Nephron (organoid): ENCODE measurements at regions not wholly inside any gene's neighbourhood (a gene's known extent, or its start where the extent isn't known, plus 50 kb on each side); places are given as distances from the start of the nearest gene placed in this dataset.
A peak's percentile ranks its signal among the peaks of the same experiment; 100 is the strongest.

Experiments
- H3K27ac Mint-ChIP-seq, 3 experiments: 2 replicates each; pipeline ENCODE4 v1.8.0; 2020; ENCODE audit warnings: mixed read lengths in 3 of 3, mild to moderate bottlenecking in 2 of 3, moderate library complexity in 1 of 3
- H3K27me3 Mint-ChIP-seq: 2 replicates; pipeline ENCODE4 v1.8.0; 2021; ENCODE audit warnings: low read depth, mild to moderate bottlenecking, moderate library complexity, mixed read lengths
- H3K36me3 Mint-ChIP-seq: 2 replicates; pipeline ENCODE4 v1.8.0; 2020; ENCODE audit warnings: low read depth, mixed read lengths
- H3K4me1 Mint-ChIP-seq: 2 replicates; pipeline ENCODE4 v1.8.0; 2020; ENCODE audit warnings: mixed read lengths
- H3K4me3 Mint-ChIP-seq, 3 experiments: 2 replicates each; pipeline ENCODE4 v1.8.0; 2020; ENCODE audit warnings: mild to moderate bottlenecking in 3 of 3, mixed read lengths in 3 of 3, moderate library complexity in 2 of 3
- H3K9me3 Mint-ChIP-seq: 2 replicates; pipeline ENCODE4 v1.8.0; 2020; ENCODE audit warnings: mixed read lengths
- TF ChIP-seq, protein P1 (sequence below), 3 experiments: fragments of 200-600 bp; sonication (generic); IDR thresholded peaks; one replicate each; pipeline ENCODE4 v1.5.0; 2021; ENCODE audit warnings: antibody characterized with exemption in 3 of 3; ENCODE audit not compliant: unreplicated experiment in 3 of 3

DNA sequence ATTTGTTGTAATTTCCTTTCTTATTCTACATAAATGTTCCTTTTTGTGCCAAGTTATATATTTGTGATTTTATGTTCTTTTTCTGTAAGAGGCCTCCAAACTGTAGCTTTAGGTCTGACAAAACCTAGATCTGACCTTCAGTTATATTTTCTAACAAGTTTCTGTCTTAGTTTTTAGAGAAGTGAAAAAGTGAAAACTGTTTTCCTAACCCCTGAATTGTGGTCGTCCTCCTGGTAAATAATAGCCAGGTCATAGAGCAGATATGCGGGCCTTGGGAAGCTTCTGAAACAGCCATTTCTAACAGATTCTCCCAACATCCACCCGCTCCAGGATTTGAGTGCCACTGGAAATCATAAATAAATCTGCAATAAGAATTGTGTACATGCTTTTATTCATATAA, 398.4 kb upstream of the CWC22 start:
- Mint-ChIP-seq H3K27ac (no peak overlapping the region), H3K27me3 (no peaks in the 10 kb centered on the region), H3K4me3 (no peak overlapping the region), H3K4me1 (no peaks in the 10 kb centered on the region), H3K36me3 (no peaks in the 10 kb centered on the region), H3K9me3 (no peaks in the 10 kb centered on the region)
- TF ChIP-seq, protein P1, sequence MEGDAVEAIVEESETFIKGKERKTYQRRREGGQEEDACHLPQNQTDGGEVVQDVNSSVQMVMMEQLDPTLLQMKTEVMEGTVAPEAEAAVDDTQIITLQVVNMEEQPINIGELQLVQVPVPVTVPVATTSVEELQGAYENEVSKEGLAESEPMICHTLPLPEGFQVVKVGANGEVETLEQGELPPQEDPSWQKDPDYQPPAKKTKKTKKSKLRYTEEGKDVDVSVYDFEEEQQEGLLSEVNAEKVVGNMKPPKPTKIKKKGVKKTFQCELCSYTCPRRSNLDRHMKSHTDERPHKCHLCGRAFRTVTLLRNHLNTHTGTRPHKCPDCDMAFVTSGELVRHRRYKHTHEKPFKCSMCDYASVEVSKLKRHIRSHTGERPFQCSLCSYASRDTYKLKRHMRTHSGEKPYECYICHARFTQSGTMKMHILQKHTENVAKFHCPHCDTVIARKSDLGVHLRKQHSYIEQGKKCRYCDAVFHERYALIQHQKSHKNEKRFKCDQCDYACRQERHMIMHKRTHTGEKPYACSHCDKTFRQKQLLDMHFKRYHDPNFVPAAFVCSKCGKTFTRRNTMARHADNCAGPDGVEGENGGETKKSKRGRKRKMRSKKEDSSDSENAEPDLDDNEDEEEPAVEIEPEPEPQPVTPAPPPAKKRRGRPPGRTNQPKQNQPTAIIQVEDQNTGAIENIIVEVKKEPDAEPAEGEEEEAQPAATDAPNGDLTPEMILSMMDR (IDR thresholded peaks at IDR 0.05; ENCODE audit: unreplicated experiment in 3 of 3), result no peak

DNA sequence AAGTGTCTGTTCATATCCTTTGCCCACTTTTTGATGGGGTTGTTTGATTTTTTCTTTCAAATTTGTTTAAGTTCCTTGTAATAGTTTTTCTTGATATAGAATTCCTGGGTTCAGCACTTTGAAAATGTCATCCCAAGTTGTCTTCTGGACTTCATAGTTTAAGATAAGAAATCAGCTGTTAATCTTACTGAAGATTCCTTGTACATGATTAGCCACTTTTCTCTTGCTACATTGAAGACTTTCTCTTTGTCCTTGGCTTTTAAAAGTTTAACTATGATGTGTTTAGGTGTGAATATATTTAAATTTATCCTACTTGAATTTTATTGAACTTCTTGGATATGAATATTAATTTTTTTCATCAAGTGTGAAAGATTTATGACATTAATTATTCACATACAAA, 387.2 kb upstream of the CWC22 start:
- Mint-ChIP-seq H3K27ac (no peak overlapping the region), H3K36me3 (no peaks in the 10 kb centered on the region), H3K27me3 (peaks cover 3% of the 10 kb centered on the region), H3K4me3 (no peak overlapping the region), H3K4me1 (no peaks in the 10 kb centered on the region), H3K9me3 (peaks cover 45% of the 10 kb centered on the region)
- TF ChIP-seq, protein P1 (IDR thresholded peaks at IDR 0.05; ENCODE audit: unreplicated experiment in 3 of 3), result no peak

DNA sequence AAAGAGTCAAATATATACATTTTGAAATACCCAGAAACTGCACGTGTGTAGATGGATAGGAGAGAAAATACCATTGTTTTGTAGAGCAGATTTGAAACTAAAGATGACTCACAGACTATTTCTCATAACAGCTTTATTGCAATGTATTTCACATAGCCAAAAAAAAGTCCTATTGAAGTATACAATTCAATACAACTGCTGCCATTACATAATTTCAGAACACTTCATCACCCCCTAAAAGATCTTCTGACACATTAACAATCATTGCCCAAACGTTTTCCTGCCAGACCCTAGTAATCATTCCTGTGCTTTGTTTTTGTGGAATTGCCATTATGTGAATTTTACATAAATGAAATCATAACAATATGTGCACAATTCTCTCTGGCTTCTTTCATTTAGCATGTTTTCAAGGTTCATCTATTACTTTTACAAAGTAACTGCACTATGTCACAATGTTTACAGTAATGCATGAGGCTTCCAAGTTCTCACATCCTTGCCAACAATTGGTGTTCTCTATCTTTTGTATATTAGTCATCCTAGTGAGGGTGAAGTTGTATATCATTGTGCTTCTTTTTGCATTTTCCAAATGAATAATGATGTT, 378.6 kb upstream of the CWC22 start:
- Mint-ChIP-seq H3K27ac (no peak overlapping the region), H3K36me3 (no peaks in the 10 kb centered on the region), H3K4me1 (no peaks in the 10 kb centered on the region), H3K9me3 (peaks cover 31% of the 10 kb centered on the region), H3K4me3 (no peak overlapping the region), H3K27me3 (no peaks in the 10 kb centered on the region)
- TF ChIP-seq, protein P1 (IDR thresholded peaks at IDR 0.05; ENCODE audit: unreplicated experiment in 3 of 3), result no peak

DNA sequence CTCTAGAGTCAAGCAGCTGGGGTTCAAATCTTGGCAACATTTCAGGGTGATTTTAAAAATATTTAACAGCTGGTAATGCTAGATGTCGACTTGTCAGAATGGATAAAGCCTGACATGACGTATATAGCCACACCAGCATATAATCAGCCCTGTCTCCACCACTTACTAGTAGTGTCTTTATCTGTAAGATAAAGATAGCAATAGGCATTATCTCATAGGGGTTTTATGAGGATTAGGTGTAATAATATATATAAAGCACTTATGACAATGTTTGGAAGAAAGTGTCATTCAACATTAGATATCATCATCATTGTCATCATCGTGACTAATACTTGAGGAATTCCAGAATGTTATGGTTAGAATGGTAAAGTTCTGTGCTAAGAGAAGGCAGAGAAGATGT, 369.0 kb upstream of the CWC22 start:
- Mint-ChIP-seq H3K9me3 (peaks cover 7% of the 10 kb centered on the region), H3K4me3 (no peak overlapping the region), H3K27ac (peak overlapping the region in 2 of 3 experiments; percentile 6 to 37), H3K36me3 (no peaks in the 10 kb centered on the region), H3K27me3 (no peaks in the 10 kb centered on the region), H3K4me1 (peaks cover 28% of the 10 kb centered on the region)
- TF ChIP-seq, protein P1 (IDR thresholded peaks at IDR 0.05; ENCODE audit: unreplicated experiment in 3 of 3), result no peak

DNA sequence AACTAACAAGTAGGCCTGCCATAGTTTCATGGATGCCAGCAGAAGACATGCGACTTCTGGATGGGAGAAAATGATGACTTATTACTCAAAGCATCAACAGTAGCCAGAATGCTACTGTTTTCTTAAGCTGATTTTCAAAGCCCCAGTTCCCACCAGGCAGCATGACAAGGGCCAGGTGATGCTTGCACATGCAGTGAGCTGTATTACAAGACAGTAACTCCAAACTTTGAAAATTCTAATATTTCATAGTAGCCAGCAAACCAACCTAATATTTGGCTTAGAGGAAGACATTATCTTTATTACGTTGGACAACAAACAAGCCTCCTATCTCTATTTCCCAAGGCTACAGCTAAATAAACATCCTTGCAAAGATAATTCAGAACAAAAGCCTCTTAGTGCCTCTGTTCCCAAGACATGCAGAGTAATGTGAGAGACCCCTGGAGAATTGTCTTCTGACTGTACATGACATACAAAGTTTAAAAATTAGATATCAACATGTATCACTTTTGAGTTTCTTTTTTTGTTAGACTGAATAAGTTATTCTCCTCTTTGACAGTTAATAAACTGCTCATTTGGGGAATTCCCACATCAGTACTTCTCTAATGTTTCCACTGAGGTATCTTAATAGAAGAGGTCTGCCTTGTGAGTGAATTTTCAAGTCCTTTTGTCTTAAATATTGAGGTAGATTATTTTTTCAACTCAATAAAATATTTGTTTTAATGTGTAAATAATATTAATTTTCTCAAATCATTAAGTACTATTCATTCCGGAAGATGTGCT, 367.6 kb upstream of the CWC22 start:
- Mint-ChIP-seq H3K27ac (no peak overlapping the region), H3K4me3 (no peak overlapping the region), H3K36me3 (no peaks in the 10 kb centered on the region), H3K27me3 (no peaks in the 10 kb centered on the region), H3K9me3 (peaks cover under 1% of the 10 kb centered on the region), H3K4me1 (peaks cover 42% of the 10 kb centered on the region)
- TF ChIP-seq, protein P1 (IDR thresholded peaks at IDR 0.05; ENCODE audit: unreplicated experiment in 3 of 3), result no peak
